PFSK-1 (cell line): ENCODE measurements at regions not wholly inside any gene's neighbourhood (a gene's known extent, or its start where the extent isn't known, plus 50 kb on each side); places are given as distances from the start of the nearest gene placed in this dataset.

ENCODE experiments used
- FOXP2 ChIP-seq: optimal IDR thresholded peaks from 2 replicates; pipeline ENCODE3; 2011; ENCODE audit warnings: borderline replicate concordance, control low read depth, inconsistent platforms; ENCODE audit not compliant: insufficient read depth; ENCODE audit errors: extremely low read length, extremely low read depth
- POLR2AphosphoS5 ChIP-seq: IDR thresholded peaks from 2 replicates; pipeline ENCODE4 v1.6.1; 2012; ENCODE audit warnings: low read depth, mild to moderate bottlenecking, control low read depth, low read length, moderate library complexity
- REST ChIP-seq, 2 experiments: IDR thresholded peaks; 2 replicates each; pipeline versions ENCODE4 v1.6.1 to v1.8.0; 2011 to 2012; ENCODE audit warnings: low read depth in 2 of 2, low read length in 2 of 2, control low read depth in 1 of 2, inconsistent platforms in 1 of 2, mild to moderate bottlenecking in 1 of 2, moderate library complexity in 1 of 2; ENCODE audit not compliant: insufficient read depth in 1 of 2
- SIN3A ChIP-seq: IDR thresholded peaks from 2 replicates; pipeline ENCODE4 v1.6.1; 2012; ENCODE audit warnings: mild to moderate bottlenecking, low read length, moderate library complexity, borderline replicate concordance; ENCODE audit not compliant: insufficient read depth
- TAF1 ChIP-seq: IDR thresholded peaks from 2 replicates; pipeline ENCODE4 v1.6.1; 2012; ENCODE audit warnings: low read length, control low read depth, borderline replicate concordance; ENCODE audit not compliant: insufficient read depth

DNA sequence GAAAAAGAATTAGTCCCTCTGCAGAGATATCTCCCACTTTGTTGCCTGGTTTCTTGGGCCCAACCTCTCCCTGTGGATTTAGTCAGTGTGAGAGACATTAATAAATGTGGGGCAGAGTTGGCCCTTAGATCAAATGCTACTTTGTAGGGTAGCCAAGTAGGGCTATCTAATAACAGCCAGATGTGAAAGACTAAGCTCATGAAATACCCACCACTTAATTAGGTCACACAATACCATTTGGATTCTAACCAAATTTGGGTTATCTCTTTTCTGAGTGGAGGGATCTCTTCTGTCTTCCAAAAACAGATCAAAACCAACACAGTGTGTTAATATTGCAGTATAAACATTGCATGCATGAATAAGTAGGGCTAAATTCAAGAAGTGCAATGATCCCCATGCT, 626.8 kb upstream of the ZEB2 start:
- TF ChIP-seq TAF1 (no peak), SIN3A (no peak), REST (IDR thresholded peaks at IDR 0.05; ENCODE audit: insufficient read depth in 1 of 2, low read depth in 2 of 2, low read length in 2 of 2) (no peak), POLR2AphosphoS5 (no peak), FOXP2 (no peak)

DNA sequence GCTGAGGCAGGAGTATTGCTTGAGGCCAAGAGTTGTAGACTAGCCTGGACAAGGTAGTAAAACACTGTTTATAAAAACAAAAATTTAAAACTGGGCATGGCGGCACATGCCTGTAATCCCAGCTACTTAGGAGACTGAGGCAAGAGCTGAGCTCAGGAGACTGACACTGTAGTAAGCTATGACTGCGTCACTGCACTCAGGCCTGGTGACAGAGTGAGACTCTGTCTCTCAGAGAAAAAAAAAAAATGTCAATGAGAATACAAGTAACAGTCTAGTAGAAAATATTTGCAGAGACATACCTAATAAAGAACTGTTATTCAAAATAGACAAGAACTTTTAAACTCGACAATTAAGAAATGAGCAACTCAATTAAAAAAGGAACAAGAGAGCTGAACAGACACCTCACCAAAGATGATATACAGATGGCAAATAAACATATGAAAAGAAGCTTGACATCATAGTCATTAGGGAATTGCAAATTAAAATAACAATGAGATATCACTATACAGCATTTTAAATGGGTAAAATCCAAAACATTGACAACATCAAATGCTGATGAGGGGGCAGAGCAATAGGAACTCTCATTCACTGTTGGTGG, 624.3 kb upstream of the ZEB2 start:
- no peak for TF ChIP-seq REST (IDR thresholded peaks at IDR 0.05; ENCODE audit: insufficient read depth in 1 of 2, low read depth in 2 of 2, low read length in 2 of 2)
- no peak for TF ChIP-seq POLR2AphosphoS5
- TF ChIP-seq FOXP2, result no peak
- TF ChIP-seq TAF1, result no peak
- TF ChIP-seq SIN3A, result no peak

DNA sequence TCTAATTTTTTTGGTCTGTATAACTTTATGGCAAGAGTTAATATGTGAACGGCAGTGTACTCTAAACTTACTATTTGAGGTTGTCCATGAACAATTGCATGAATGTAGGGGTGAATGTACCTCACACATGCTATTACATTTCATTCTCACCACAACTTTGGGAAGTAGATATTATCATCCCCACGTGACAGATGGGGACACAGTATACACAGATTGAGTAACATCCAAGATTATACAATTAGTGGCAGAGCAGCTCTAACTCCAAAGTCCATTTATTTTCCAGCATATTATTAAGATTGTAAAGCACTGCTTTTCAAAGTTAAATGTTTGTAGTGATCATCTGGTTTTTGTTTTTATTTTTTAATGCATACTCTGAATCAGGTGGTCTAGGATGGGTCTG, 622.1 kb upstream of the ZEB2 start:
- TF ChIP-seq FOXP2 (no peak), REST (IDR thresholded peaks at IDR 0.05; ENCODE audit: insufficient read depth in 1 of 2, low read depth in 2 of 2, low read length in 2 of 2) (no peak)

DNA sequence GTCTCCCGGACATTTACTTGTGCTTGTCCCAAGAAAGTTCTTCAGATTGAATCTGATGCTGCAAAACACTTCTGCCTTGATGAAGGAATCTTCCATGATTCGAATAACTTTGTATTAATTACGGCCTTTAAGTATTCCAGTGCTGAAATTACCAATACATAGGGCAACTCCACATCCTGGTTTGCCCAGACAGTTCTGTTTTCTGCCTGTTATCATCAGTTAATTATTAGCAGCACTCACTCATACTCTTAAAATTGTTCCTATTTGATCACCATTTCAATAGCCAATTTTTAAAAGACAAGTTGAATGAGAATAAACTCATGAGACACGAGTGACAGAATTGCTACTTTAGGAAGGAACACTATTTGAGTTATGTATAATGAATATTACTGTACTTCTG, 620.7 kb upstream of the ZEB2 start:
- no peak for TF ChIP-seq POLR2AphosphoS5
- TF ChIP-seq TAF1, result no peak
- no peak for TF ChIP-seq REST (IDR thresholded peaks at IDR 0.05; ENCODE audit: insufficient read depth in 1 of 2, low read depth in 2 of 2, low read length in 2 of 2)
- no peak for TF ChIP-seq SIN3A

- TF ChIP-seq SIN3A, result no peak
- TF ChIP-seq TAF1, result no peak
- TF ChIP-seq FOXP2, result no peak
- TF ChIP-seq POLR2AphosphoS5, result no peak
- TF ChIP-seq REST (IDR thresholded peaks at IDR 0.05; ENCODE audit: insufficient read depth in 1 of 2, low read depth in 2 of 2, low read length in 2 of 2), result no peak
Measured at GRCh38 chr2:145138626-145139025, 618.7 kb upstream of the ZEB2 start.
